ENCODE measurements at regions not wholly inside any gene's neighbourhood (a gene's known extent, or its start where the extent isn't known, plus 50 kb on each side); places are given as distances from the start of the nearest gene placed in this dataset.
A peak's percentile ranks its signal among the peaks of the same experiment; 100 is the strongest.

- DNase-seq (ENCODE audit: low read depth): peak; percentile 35
- in situ Hi-C loops (cut with HindIII; ENCODE audit: low pct_unique_long_range_greater_than_20kb, low sequenced_read_pairs): no loop called here
These were observed 135.1 kb downstream of the TMCO5A start for GRCh38 chr15:38069511-38070011.

- in situ Hi-C loops (cut with HindIII; ENCODE audit: low pct_unique_long_range_greater_than_20kb, low sequenced_read_pairs): no loop called here
- DNase-seq (ENCODE audit: low read depth): no peak
These were observed 136.3 kb downstream of the TMCO5A start for GRCh38 chr15:38070778-38071177.

GRCh38 chr15:38071211-38071972 is 137.0 kb downstream of the TMCO5A start:
- no peak for DNase-seq (ENCODE audit: low read depth)
- in situ Hi-C loops (cut with HindIII; ENCODE audit: low pct_unique_long_range_greater_than_20kb, low sequenced_read_pairs): no loop called here

- DNase-seq (ENCODE audit: low read depth): no peak
- in situ Hi-C loops (cut with HindIII; ENCODE audit: low pct_unique_long_range_greater_than_20kb, low sequenced_read_pairs): no loop called here
These were observed 137.5 kb downstream of the TMCO5A start for GRCh38 chr15:38072007-38072347.

- in situ Hi-C loops (cut with HindIII; ENCODE audit: low pct_unique_long_range_greater_than_20kb, low sequenced_read_pairs): no loop called here
- peak; percentile 69 for DNase-seq (ENCODE audit: low read depth)
These were observed 138.1 kb downstream of the TMCO5A start for GRCh38 chr15:38072348-38073177.

GRCh38 chr15:38073178-38073946 is 138.9 kb downstream of the TMCO5A start:
- in situ Hi-C loops (cut with HindIII; ENCODE audit: low pct_unique_long_range_greater_than_20kb, low sequenced_read_pairs): no loop called here
- no peak for DNase-seq (ENCODE audit: low read depth)

GRCh38 chr15:38074029-38074428 is 139.6 kb downstream of the TMCO5A start:
- in situ Hi-C loops (cut with HindIII; ENCODE audit: low pct_unique_long_range_greater_than_20kb, low sequenced_read_pairs): no loop called here
- DNase-seq (ENCODE audit: low read depth): no peak

GRCh38 chr15:38075466-38075865 is 141.0 kb downstream of the TMCO5A start:
- in situ Hi-C loops (cut with HindIII; ENCODE audit: low pct_unique_long_range_greater_than_20kb, low sequenced_read_pairs): no loop called here

GRCh38 chr15:38076786-38077185 is 142.3 kb downstream of the TMCO5A start:
- DNase-seq (ENCODE audit: low read depth): no peak
- in situ Hi-C loops (cut with HindIII; ENCODE audit: low pct_unique_long_range_greater_than_20kb, low sequenced_read_pairs): no loop called here

More at GRCh38 chr15:38075466-38075865, 141.0 kb downstream of the TMCO5A start:
- DNase-seq (ENCODE audit: low read depth): no peak

- in situ Hi-C loops (cut with HindIII; ENCODE audit: low pct_unique_long_range_greater_than_20kb, low sequenced_read_pairs): no loop called here
- DNase-seq (ENCODE audit: low read depth): no peak
These were observed 144.8 kb downstream of the TMCO5A start for GRCh38 chr15:38079236-38079635.

- DNase-seq (ENCODE audit: low read depth): no peak
- in situ Hi-C loops (cut with HindIII; ENCODE audit: low pct_unique_long_range_greater_than_20kb, low sequenced_read_pairs): no loop called here
These were observed 146.3 kb downstream of the TMCO5A start for GRCh38 chr15:38080651-38081275.

- in situ Hi-C loops (cut with HindIII; ENCODE audit: low pct_unique_long_range_greater_than_20kb, low sequenced_read_pairs): no loop called here
- no peak for DNase-seq (ENCODE audit: low read depth)
These were observed 149.8 kb downstream of the TMCO5A start for GRCh38 chr15:38084289-38084688.

- in situ Hi-C loops (cut with HindIII; ENCODE audit: low pct_unique_long_range_greater_than_20kb, low sequenced_read_pairs): no loop called here
- no peak for DNase-seq (ENCODE audit: low read depth)
These were observed 150.7 kb downstream of the TMCO5A start for GRCh38 chr15:38085114-38085513.

- in situ Hi-C loops (cut with HindIII; ENCODE audit: low pct_unique_long_range_greater_than_20kb, low sequenced_read_pairs): no loop called here
- no peak for DNase-seq (ENCODE audit: low read depth)
These were observed 151.6 kb downstream of the TMCO5A start for GRCh38 chr15:38085931-38086568.

GRCh38 chr15:38086611-38087010 is 152.2 kb downstream of the TMCO5A start:
- DNase-seq (ENCODE audit: low read depth): no peak
- in situ Hi-C loops (cut with HindIII; ENCODE audit: low pct_unique_long_range_greater_than_20kb, low sequenced_read_pairs): no loop called here

- DNase-seq (ENCODE audit: low read depth): no peak
- in situ Hi-C loops (cut with HindIII; ENCODE audit: low pct_unique_long_range_greater_than_20kb, low sequenced_read_pairs): no loop called here
These were observed 154.5 kb downstream of the TMCO5A start for GRCh38 chr15:38088971-38089370.

GRCh38 chr15:38090223-38090622 is 155.8 kb downstream of the TMCO5A start:
- in situ Hi-C loops (cut with HindIII; ENCODE audit: low pct_unique_long_range_greater_than_20kb, low sequenced_read_pairs): no loop called here
- no peak for DNase-seq (ENCODE audit: low read depth)

- in situ Hi-C loops (cut with HindIII; ENCODE audit: low pct_unique_long_range_greater_than_20kb, low sequenced_read_pairs): no loop called here
- DNase-seq (ENCODE audit: low read depth): no peak
These were observed 156.2 kb downstream of the TMCO5A start for GRCh38 chr15:38090678-38091077.
